Left lung (tissue), 4 donors: ENCODE measurements at regions not wholly inside any gene's neighbourhood (a gene's known extent, or its start where the extent isn't known, plus 50 kb on each side); places are given as distances from the start of the nearest gene placed in this dataset.
"Not testable (repeated sequence)": the region's sequence is repeated elsewhere in the genome, so short reads cannot be mapped to it uniquely, and the experiment has no call there.

Source experiments
- ATAC-seq: fragments of 200-7000 bp; cut with Tn5 transposase; one replicate; pipeline ENCODE4 v1.9.1; 2020; ENCODE audit warnings: moderate library complexity
- DNase-seq, 4 donors: peaks; one replicate each; pipeline ENCODE4 v3.0.0-alpha.2; 2013 to 2020
- H3K27ac ChIP-seq, 2 donors: fragments of 200-600 bp; sonication (generic) in 1 of 2; one replicate each; pipeline versions ENCODE4 v1.5.0 to v1.8.0; 2020 to 2021
- H3K27me3 ChIP-seq, 2 donors: fragments of 200-600 bp; sonication (generic) in 1 of 2; one replicate each; pipeline versions ENCODE4 v1.5.0 to v1.8.0; 2020 to 2021
- H3K36me3 ChIP-seq, 2 donors: fragments of 200-600 bp; sonication (generic) in 1 of 2; one replicate each; pipeline versions ENCODE4 v1.5.0 to v1.8.0; 2020 to 2021
- H3K4me1 ChIP-seq, 2 donors: fragments of 200-600 bp; one replicate each; pipeline ENCODE4 v1.8.0; 2021
- H3K4me3 ChIP-seq, 2 donors: fragments of 200-600 bp; sonication (generic) in 1 of 2; one replicate each; pipeline versions ENCODE4 v1.5.0 to v1.8.0; 2020 to 2021; ENCODE audit warnings: mild to moderate bottlenecking in 1 of 2
- H3K9me3 ChIP-seq, 2 donors: fragments of 200-600 bp; sonication (generic) in 1 of 2; one replicate each; pipeline versions ENCODE4 v1.5.0 to v1.8.0; 2020 to 2021
- intact Hi-C, 2 donors: fragments of 100-400 bp; cut with DNase I; formaldehyde crosslinking; loops; one replicate each; pipeline versions ENCODE4 v1.11.2 to v1.14.2; 2022
- TF ChIP-seq, protein P1 (sequence below), 2 donors: fragments of 200-600 bp; sonication (generic) in 1 of 2; IDR thresholded peaks; one replicate each; pipeline versions ENCODE4 v1.5.0 to v1.8.0; 2021; ENCODE audit warnings: antibody characterized with exemption in 2 of 2
- donor health status: DM: no; HTN: yes; CAD: no.
- donor health status: DM: no; HTN: no; CAD: no.

DNA sequence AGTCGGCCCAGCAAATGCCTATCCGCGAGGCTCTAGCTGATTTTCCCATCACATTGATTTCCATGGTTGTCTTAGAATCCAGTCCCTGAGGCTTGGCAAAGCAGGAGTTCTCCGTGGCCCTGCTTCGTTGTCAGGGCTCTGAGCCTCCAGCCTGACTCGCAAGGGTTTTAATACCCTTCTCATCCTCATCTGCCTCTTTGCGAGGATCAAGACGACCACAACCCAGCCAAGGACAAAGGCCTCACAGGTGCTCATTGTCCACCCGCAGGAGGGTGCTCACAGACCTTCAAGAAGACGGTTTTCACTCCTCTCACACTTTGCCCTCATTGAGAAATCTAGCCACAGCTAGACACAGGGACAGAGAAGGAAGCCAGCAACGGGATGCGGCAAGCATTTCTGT is 610.8 kb downstream of the KCNJ18 start:
- Histone ChIP-seq H3K4me3 (no peak overlapping the region), H3K36me3 (no peaks in the 10 kb centered on the region), H3K27me3 (no peaks in the 10 kb centered on the region), H3K9me3 (peaks cover 0 to 64% of the 10 kb centered on the region in 2 donors), H3K27ac (no peak overlapping the region), H3K4me1 (no peaks in the 10 kb centered on the region)
- TF ChIP-seq, protein P1, sequence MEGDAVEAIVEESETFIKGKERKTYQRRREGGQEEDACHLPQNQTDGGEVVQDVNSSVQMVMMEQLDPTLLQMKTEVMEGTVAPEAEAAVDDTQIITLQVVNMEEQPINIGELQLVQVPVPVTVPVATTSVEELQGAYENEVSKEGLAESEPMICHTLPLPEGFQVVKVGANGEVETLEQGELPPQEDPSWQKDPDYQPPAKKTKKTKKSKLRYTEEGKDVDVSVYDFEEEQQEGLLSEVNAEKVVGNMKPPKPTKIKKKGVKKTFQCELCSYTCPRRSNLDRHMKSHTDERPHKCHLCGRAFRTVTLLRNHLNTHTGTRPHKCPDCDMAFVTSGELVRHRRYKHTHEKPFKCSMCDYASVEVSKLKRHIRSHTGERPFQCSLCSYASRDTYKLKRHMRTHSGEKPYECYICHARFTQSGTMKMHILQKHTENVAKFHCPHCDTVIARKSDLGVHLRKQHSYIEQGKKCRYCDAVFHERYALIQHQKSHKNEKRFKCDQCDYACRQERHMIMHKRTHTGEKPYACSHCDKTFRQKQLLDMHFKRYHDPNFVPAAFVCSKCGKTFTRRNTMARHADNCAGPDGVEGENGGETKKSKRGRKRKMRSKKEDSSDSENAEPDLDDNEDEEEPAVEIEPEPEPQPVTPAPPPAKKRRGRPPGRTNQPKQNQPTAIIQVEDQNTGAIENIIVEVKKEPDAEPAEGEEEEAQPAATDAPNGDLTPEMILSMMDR (IDR thresholded peaks at IDR 0.05), result no peak
- ATAC-seq (no peak), DNase-seq (no peak)
- intact Hi-C loops, result no loop called here

DNA sequence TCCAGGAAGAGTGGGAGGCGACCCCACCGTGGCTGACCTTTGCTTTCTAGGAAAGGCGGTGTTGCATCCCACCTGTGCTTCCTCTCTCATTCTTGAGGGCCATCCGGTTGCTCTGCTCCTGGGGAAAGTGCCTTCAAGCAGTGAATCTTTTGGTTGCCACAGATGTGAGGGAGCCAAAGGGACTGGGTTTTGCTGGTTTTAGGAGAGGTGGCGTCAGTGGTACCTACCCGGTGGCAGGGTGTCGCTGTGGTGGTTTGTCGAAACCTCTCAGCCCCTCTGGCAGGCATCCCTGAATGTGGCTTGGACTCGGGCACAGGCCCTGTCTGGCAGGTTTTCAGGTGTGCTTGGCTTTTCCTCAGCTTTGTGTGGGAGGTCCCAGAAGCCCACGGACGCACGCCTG is 611.5 kb downstream of the KCNJ18 start:
- Histone ChIP-seq H3K9me3 (peaks cover 0 to 59% of the 10 kb centered on the region in 2 donors), H3K36me3 (no peaks in the 10 kb centered on the region), H3K27me3 (no peaks in the 10 kb centered on the region), H3K4me1 (no peaks in the 10 kb centered on the region), H3K27ac (no peak overlapping the region), H3K4me3 (no peak overlapping the region)
- intact Hi-C loops, result no loop called here
- DNase-seq (no peak), ATAC-seq (no peak)
- TF ChIP-seq, protein P1 (IDR thresholded peaks at IDR 0.05), result no peak

DNA sequence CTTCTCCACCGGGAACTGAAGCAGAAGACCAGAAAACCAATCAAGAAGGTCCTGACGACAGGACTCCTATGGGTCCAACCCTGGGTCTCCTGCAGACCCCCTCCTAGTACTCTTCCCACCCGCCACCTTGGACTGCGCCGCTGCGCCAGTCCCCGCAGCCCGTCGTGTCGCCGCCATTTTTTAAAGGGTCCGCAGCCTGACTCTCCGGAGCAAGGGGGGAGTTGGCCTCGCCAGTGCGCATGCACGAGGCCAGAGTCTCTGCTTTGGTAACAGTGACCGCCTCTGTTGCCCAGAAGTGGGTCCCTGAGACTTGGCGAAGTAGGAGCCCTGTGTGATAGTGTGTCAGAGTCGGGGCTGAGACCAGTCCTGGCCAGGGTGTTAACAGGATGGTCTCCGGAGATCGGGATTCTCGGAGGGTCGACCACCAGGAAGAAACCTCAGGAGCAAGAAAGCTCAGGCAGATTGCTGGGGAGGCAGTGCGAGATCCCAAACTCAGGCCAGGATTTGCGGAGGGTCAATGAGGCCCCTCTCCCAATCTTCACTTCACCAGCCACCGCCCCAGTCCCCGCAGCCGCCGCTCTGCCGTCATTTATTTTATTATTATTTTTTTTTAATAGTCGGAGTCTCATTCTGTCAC is 612.5 kb downstream of the KCNJ18 start:
- TF ChIP-seq, protein P1 (IDR thresholded peaks at IDR 0.05), result no peak
- Histone ChIP-seq H3K4me1 (no peaks in the 10 kb centered on the region), H3K4me3 (no peak overlapping the region), H3K27ac (no peak overlapping the region), H3K36me3 (no peaks in the 10 kb centered on the region), H3K9me3 (peaks cover 0 to 54% of the 10 kb centered on the region in 2 donors), H3K27me3 (no peaks in the 10 kb centered on the region)
- ATAC-seq, result no peak
- intact Hi-C loops, result no loop called here
- no peak for DNase-seq

DNA sequence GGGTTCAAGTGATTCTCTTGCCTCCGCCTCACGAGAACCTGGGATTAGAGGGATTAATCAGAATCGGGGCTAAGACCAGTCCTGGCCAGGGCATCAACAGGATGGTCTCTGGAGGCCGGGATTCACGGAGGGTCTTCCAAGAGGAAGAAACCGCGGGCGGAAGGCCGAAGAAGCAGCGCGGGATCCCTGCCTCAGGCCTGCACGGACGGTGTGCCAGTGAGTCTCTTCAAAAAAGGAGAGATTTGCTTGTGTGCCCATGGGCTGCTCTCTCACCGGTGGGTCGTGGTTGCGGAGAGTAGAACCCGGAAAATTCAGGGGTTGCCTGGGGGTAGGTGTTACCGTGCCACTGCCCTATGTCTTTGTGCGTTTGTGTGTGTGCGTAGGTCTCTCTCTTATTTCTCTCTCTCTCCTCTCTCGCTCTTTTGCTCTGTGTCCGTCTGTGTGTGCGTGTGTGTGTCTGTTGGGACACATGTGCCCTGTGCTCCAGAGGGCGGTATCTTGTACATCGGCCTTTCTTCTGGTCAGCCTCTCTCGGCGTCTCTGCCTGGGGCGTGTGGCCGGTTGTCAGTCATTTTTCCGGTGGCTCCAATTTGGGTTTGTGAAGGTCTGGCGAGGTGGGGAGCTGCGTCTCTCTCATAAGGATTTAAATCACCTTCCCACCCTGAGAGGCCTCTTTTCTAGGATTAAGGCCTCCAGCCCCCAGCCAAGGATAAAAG is 613.2 kb downstream of the KCNJ18 start:
- intact Hi-C loops, result no loop called here
- Histone ChIP-seq H3K27me3 (no peaks in the 10 kb centered on the region), H3K36me3 (no peaks in the 10 kb centered on the region), H3K27ac (no peak overlapping the region), H3K9me3 (peaks cover 0 to 47% of the 10 kb centered on the region in 2 donors), H3K4me3 (no peak overlapping the region), H3K4me1 (no peaks in the 10 kb centered on the region)
- DNase-seq (no peak), ATAC-seq (no peak)
- TF ChIP-seq, protein P1 (IDR thresholded peaks at IDR 0.05), result no peak

DNA sequence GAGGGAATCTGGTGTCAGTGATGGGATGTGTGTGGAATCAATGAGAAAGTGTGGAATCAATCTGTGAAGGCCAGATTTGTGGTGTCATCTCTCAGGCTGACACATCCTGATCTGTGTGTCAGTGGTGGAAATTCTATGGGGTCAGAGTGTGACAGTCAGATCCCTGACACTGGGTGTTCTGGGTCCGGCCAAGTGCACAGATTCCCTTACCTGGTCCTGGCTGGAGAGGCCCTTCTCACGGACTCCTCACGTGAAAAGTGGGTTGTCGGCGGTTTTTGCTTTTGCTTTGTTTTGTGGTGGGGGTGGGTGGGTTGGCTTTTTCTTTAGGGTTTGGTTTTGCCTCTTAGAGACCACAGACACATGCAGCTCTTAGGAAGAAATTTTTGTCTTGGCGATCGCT is 618.0 kb downstream of the KCNJ18 start:
- H3K27me3 ChIP-seq, H3K4me3 ChIP-seq, DNase-seq, intact Hi-C loops, H3K36me3 ChIP-seq, H3K4me1 ChIP-seq, ATAC-seq, H3K27ac ChIP-seq: not testable (repeated sequence)
- H3K9me3 ChIP-seq, result peaks cover 0 to 10% of the 10 kb centered on the region in 2 donors
